Mesenchymal stem cell (in vitro differentiated cells and primary cell): ENCODE measurements at regions not wholly inside any gene's neighbourhood (a gene's known extent, or its start where the extent isn't known, plus 50 kb on each side); places are given as distances from the start of the nearest gene placed in this dataset.
"Not testable (repeated sequence)": the region's sequence is repeated elsewhere in the genome, so short reads cannot be mapped to it uniquely, and the experiment has no call there.

Experiments
- DNase-seq: peaks from one replicate; pipeline ENCODE4 v3.0.0-alpha.2; 2013
- H2AFZ ChIP-seq: one replicate; pipeline ENCODE4 v1.6.1; 2013; ENCODE audit warnings: low read depth, mild to moderate bottlenecking, control low read depth, inconsistent platforms, low read length, moderate library complexity
- H2AK5ac ChIP-seq: 2 replicates; pipeline ENCODE4 v1.6.1; 2013; ENCODE audit warnings: low read length, moderate library complexity, mild to moderate bottlenecking, inconsistent platforms; ENCODE audit not compliant: severe bottlenecking
- H2BK120ac ChIP-seq: one replicate; pipeline ENCODE4 v1.6.1; 2013; ENCODE audit warnings: low read depth, mild to moderate bottlenecking, inconsistent platforms, low read length, moderate library complexity
- H2BK12ac ChIP-seq, 2 experiments: one replicate each; pipeline ENCODE4 v1.6.1; 2013; ENCODE audit warnings: inconsistent platforms in 2 of 2, low read length in 2 of 2, mild to moderate bottlenecking in 2 of 2, moderate library complexity in 2 of 2, control low read depth in 1 of 2
- H2BK15ac ChIP-seq: one replicate; pipeline ENCODE4 v1.6.1; 2013; ENCODE audit warnings: mild to moderate bottlenecking, low read depth, inconsistent platforms; ENCODE audit not compliant: poor library complexity, severe bottlenecking
- H2BK5ac ChIP-seq: 2 replicates; pipeline ENCODE4 v1.6.1; 2013; ENCODE audit warnings: low read depth, mild to moderate bottlenecking, low read length, control low read depth, inconsistent platforms; ENCODE audit not compliant: poor library complexity, severe bottlenecking
- H3K14ac ChIP-seq, 2 experiments: one replicate each; pipeline ENCODE4 v1.6.1; 2013; ENCODE audit warnings: inconsistent platforms in 2 of 2, low read length in 2 of 2, control low read depth in 1 of 2, mild to moderate bottlenecking in 1 of 2, moderate library complexity in 1 of 2
- H3K18ac ChIP-seq, 2 experiments: one replicate each; pipeline ENCODE4 v1.6.1; 2013; ENCODE audit warnings: inconsistent platforms in 2 of 2, low read length in 2 of 2, control low read depth in 1 of 2, low read depth in 1 of 2, mild to moderate bottlenecking in 1 of 2
- H3K23ac ChIP-seq, 2 experiments: one replicate each; pipeline ENCODE4 v1.6.1; 2013; ENCODE audit warnings: inconsistent platforms in 2 of 2, low read length in 2 of 2, mild to moderate bottlenecking in 2 of 2, moderate library complexity in 2 of 2, control low read depth in 1 of 2
- H3K27ac ChIP-seq: 2 replicates; pipeline ENCODE4 v1.5.1; 2013; ENCODE audit warnings: mild to moderate bottlenecking, moderate library complexity, low read length, control low read depth, inconsistent platforms; ENCODE audit not compliant: poor library complexity, severe bottlenecking
- H3K27me3 ChIP-seq, 2 experiments: 2 replicates each; pipeline versions ENCODE4 v1.6.1 to v1.7.0; 2013; ENCODE audit warnings: low read length in 2 of 2, mild to moderate bottlenecking in 2 of 2, moderate library complexity in 2 of 2, control low read depth in 1 of 2, inconsistent platforms in 1 of 2; ENCODE audit not compliant: control insufficient read depth in 1 of 2, insufficient read depth in 1 of 2
- H3K36me3 ChIP-seq, 2 experiments: 2 replicates each; pipeline versions ENCODE4 v1.6.1 to v1.7.0; 2013; ENCODE audit warnings: low read length in 2 of 2, control low read depth in 1 of 2, inconsistent platforms in 1 of 2, low read depth in 1 of 2, mild to moderate bottlenecking in 1 of 2; ENCODE audit not compliant: insufficient read depth in 2 of 2, control insufficient read depth in 1 of 2
- H3K4ac ChIP-seq, 2 experiments: one replicate each; pipeline ENCODE4 v1.6.1; 2013; ENCODE audit warnings: inconsistent platforms in 2 of 2, low read length in 2 of 2, mild to moderate bottlenecking in 2 of 2, moderate library complexity in 2 of 2, control low read depth in 1 of 2, low read depth in 1 of 2
- H3K4me1 ChIP-seq: 2 replicates; pipeline ENCODE4 v1.6.1; 2013; ENCODE audit warnings: low read depth, low read length, control low read depth; ENCODE audit not compliant: control insufficient read depth, insufficient read depth
- H3K4me2 ChIP-seq: 2 replicates; pipeline ENCODE4 v1.6.1; 2013; ENCODE audit warnings: low read length, mild to moderate bottlenecking, inconsistent platforms; ENCODE audit not compliant: poor library complexity, severe bottlenecking
- H3K4me3 ChIP-seq, 2 experiments: 2 replicates each; pipeline versions ENCODE4 v1.5.1 to v1.7.0; 2013; ENCODE audit warnings: low read length in 2 of 2, mild to moderate bottlenecking in 2 of 2, control low read depth in 1 of 2, low read depth in 1 of 2; ENCODE audit not compliant: insufficient read depth in 1 of 2
- H3K79me1 ChIP-seq: replicated peaks from 2 replicates; pipeline ENCODE4 v1.6.1; 2013; ENCODE audit warnings: mild to moderate bottlenecking, control low read depth, low read length, inconsistent platforms; ENCODE audit not compliant: poor library complexity, severe bottlenecking
- H3K9ac ChIP-seq: 2 replicates; pipeline ENCODE4 v1.7.0; 2013; ENCODE audit warnings: mild to moderate bottlenecking, low read length, moderate library complexity
- H3K9me3 ChIP-seq: 2 replicates; pipeline ENCODE4 v1.7.0; 2013; ENCODE audit warnings: mild to moderate bottlenecking, low read length; ENCODE audit not compliant: control insufficient read depth
- H4K8ac ChIP-seq: one replicate; pipeline ENCODE4 v1.6.1; 2013; ENCODE audit warnings: inconsistent platforms, mild to moderate bottlenecking, low read length, moderate library complexity
- H4K91ac ChIP-seq: one replicate; pipeline ENCODE4 v1.6.1; 2013; ENCODE audit warnings: mild to moderate bottlenecking, low read length, inconsistent platforms
- WGBS: methylation state at CpG from one replicate; pipeline ENCODE4 v1.1.7; 2013; ENCODE audit warnings: mixed read lengths; 5-methylcytosine and 5-hydroxymethylcytosine counted together

- DNase-seq = no peak
- no peaks in the 10 kb centered on the region for H3K4me1 ChIP-seq
- H3K9me3 ChIP-seq = no peaks in the 10 kb centered on the region
- H3K4ac ChIP-seq = no peak overlapping the region
- no peak overlapping the region for H2BK5ac ChIP-seq
- no peak overlapping the region for H2BK15ac ChIP-seq
- H2BK120ac ChIP-seq = no peak overlapping the region
- no peak overlapping the region for H4K8ac ChIP-seq
- H3K79me1 ChIP-seq = no peaks in the 10 kb centered on the region
- H3K27me3 ChIP-seq = peaks cover 33 to 75% of the 10 kb centered on the region in 2 experiments
- no peak overlapping the region for H3K9ac ChIP-seq
- 94% methylated on average over 11 of the region's 16 CpGs for WGBS
- no peak overlapping the region for H2AK5ac ChIP-seq
- no peak overlapping the region for H3K4me3 ChIP-seq
- no peak overlapping the region for H2BK12ac ChIP-seq
- no peak overlapping the region for H3K23ac ChIP-seq
- no peak overlapping the region for H4K91ac ChIP-seq
- H3K36me3 ChIP-seq = no peaks in the 10 kb centered on the region
- no peak overlapping the region for H3K18ac ChIP-seq
- no peak overlapping the region for H3K14ac ChIP-seq
- no peak overlapping the region for H3K4me2 ChIP-seq
- no peak overlapping the region for H3K27ac ChIP-seq
- no peak overlapping the region for H2AFZ ChIP-seq
Observed at GRCh38 chr22:19606332-19607191, 82.4 kb upstream of the CLDN5 start.

- Histone ChIP-seq H3K36me3 (no peaks in the 10 kb centered on the region), H4K91ac (no peak overlapping the region), H3K4me1 (no peaks in the 10 kb centered on the region)
Observed at GRCh38 chr22:19607192-19608002, 83.2 kb upstream of the CLDN5 start.

GRCh38 chr22:19608003-19608690 is 83.9 kb upstream of the CLDN5 start:
- no peak overlapping the region for H3K4me3 ChIP-seq
- H2BK5ac ChIP-seq = no peak overlapping the region
- 83% methylated on average over 10 of the region's 11 CpGs for WGBS
- peaks cover 33 to 83% of the 10 kb centered on the region in 2 experiments for H3K27me3 ChIP-seq
- no peaks in the 10 kb centered on the region for H3K36me3 ChIP-seq
- H2BK120ac ChIP-seq = no peak overlapping the region
- H3K4me1 ChIP-seq = no peaks in the 10 kb centered on the region
- H3K4me2 ChIP-seq = no peak overlapping the region
- no peak overlapping the region for H2BK12ac ChIP-seq
- no peak overlapping the region for H2AK5ac ChIP-seq
- H4K8ac ChIP-seq = no peak overlapping the region
- H3K4ac ChIP-seq = no peak overlapping the region
- no peak overlapping the region for H3K18ac ChIP-seq
- H3K27ac ChIP-seq = no peak overlapping the region
- H3K9ac ChIP-seq = no peak overlapping the region
- no peaks in the 10 kb centered on the region for H3K9me3 ChIP-seq
- no peak overlapping the region for H2AFZ ChIP-seq
- no peaks in the 10 kb centered on the region for H3K79me1 ChIP-seq
- no peak overlapping the region for H4K91ac ChIP-seq
- DNase-seq = no peak
- no peak overlapping the region for H3K14ac ChIP-seq
- H2BK15ac ChIP-seq = no peak overlapping the region
- H3K23ac ChIP-seq = no peak overlapping the region

More at GRCh38 chr22:19607192-19608002, 83.2 kb upstream of the CLDN5 start:
- H3K9me3 ChIP-seq = no peaks in the 10 kb centered on the region
- no peak overlapping the region for H3K14ac ChIP-seq
- no peak overlapping the region for H3K23ac ChIP-seq
- H4K8ac ChIP-seq = peak overlapping the region; percentile 4
- H3K27ac ChIP-seq = no peak overlapping the region
- 64% methylated on average over 25 of the region's 25 CpGs for WGBS
- no peak for DNase-seq
- H2BK5ac ChIP-seq = no peak overlapping the region
- no peak overlapping the region for H2AK5ac ChIP-seq
- no peak overlapping the region for H3K4me2 ChIP-seq
- no peak overlapping the region for H2BK15ac ChIP-seq
- no peak overlapping the region for H2AFZ ChIP-seq
- H3K4ac ChIP-seq = no peak overlapping the region
- H3K79me1 ChIP-seq = no peaks in the 10 kb centered on the region
- no peak overlapping the region for H3K4me3 ChIP-seq
- no peak overlapping the region for H3K9ac ChIP-seq
- peaks cover 33 to 83% of the 10 kb centered on the region in 2 experiments for H3K27me3 ChIP-seq
- H3K18ac ChIP-seq = no peak overlapping the region
- H2BK12ac ChIP-seq = no peak overlapping the region
- no peak overlapping the region for H2BK120ac ChIP-seq

GRCh38 chr22:19609753-19610152 is 85.5 kb upstream of the CLDN5 start:
- not testable (repeated sequence) for H4K91ac ChIP-seq, H3K18ac ChIP-seq, H2BK5ac ChIP-seq, H3K4ac ChIP-seq, H3K4me1 ChIP-seq, H3K4me3 ChIP-seq, H3K4me2 ChIP-seq, H3K14ac ChIP-seq, H2BK120ac ChIP-seq, H3K9ac ChIP-seq, DNase-seq, H3K79me1 ChIP-seq, H3K9me3 ChIP-seq, H3K23ac ChIP-seq, H2BK15ac ChIP-seq, H2AK5ac ChIP-seq, H2BK12ac ChIP-seq, H3K27ac ChIP-seq, H2AFZ ChIP-seq, H4K8ac ChIP-seq, H3K36me3 ChIP-seq
- 82% methylated on average over 5 of the region's 8 CpGs for WGBS
- peaks cover 33 to 86% of the 10 kb centered on the region in 2 experiments for H3K27me3 ChIP-seq
